HEK293 (cell line): ENCODE measurements at regions not wholly inside any gene's neighbourhood (a gene's known extent, or its start where the extent isn't known, plus 50 kb on each side); places are given as distances from the start of the nearest gene placed in this dataset.

Experiments
- CTCF ChIA-PET: fragments of 350-600 bp; formaldehyde crosslinking; extraction: SDS; loops from one replicate; lab custom pipeline; 2021; ENCODE audit warnings: antibody characterized with exemption; lab: Yijun Ruan, JAX
- POLR2A ChIA-PET: fragments of 300-600 bp; formaldehyde crosslinking; extraction: SDS; loops from one replicate; lab custom pipeline; 2020; ENCODE audit warnings: antibody characterized with exemption, inconsistent platforms; lab: Yijun Ruan, JAX
- H3K27ac ChIP-seq: fragments of 200-500 bp; sonication (Bioruptor generic); 2 replicates; pipeline ENCODE4 v1.5.1; 2014; ENCODE audit warnings: low read depth, low read length, control low read depth, inconsistent platforms; ENCODE audit errors: extremely low read depth
- H3K36me3 ChIP-seq, 2 experiments: fragments of 200-500 bp in 1 of 2; sonication (Bioruptor generic) in 1 of 2; 1 replicate in 1 of 2; 2 replicates in 1 of 2; pipeline ENCODE4 v1.5.1; 2014 to 2017; ENCODE audit warnings: inconsistent platforms in 2 of 2, low read length in 2 of 2; ENCODE audit not compliant: control insufficient read depth in 2 of 2, insufficient read depth in 1 of 2
- H3K4me1 ChIP-seq: fragments of 200-500 bp; sonication (Bioruptor generic); 2 replicates; pipeline ENCODE4 v1.5.1; 2014; ENCODE audit warnings: mild to moderate bottlenecking, low read length, inconsistent platforms; ENCODE audit not compliant: control insufficient read depth, insufficient read depth
- H3K4me3 ChIP-seq: 2 replicates; pipeline ENCODE4 v1.5.1; 2011; ENCODE audit warnings: low read depth, mild to moderate bottlenecking, control low read depth, low read length, moderate library complexity
- H3K9me3 ChIP-seq: fragments of 200-500 bp; sonication (Bioruptor generic); 2 replicates; pipeline ENCODE4 v1.5.1; 2014; ENCODE audit warnings: low read depth, low read length, inconsistent platforms; ENCODE audit not compliant: control insufficient read depth, insufficient read depth
- PRDM1 ChIP-seq: fragments of 450-650 bp; formaldehyde crosslinking; IDR thresholded peaks from 2 replicates; pipeline ENCODE4; 2016; ENCODE audit warnings: missing biosample characterization, missing genetic modification characterization
- REPIN1 ChIP-seq: fragments of 450-650 bp; formaldehyde crosslinking; IDR thresholded peaks from 2 replicates; pipeline ENCODE4 v1.5.1; 2017; ENCODE audit warnings: missing biosample characterization, missing genetic modification characterization, low read depth
- SETDB1 ChIP-seq: IDR thresholded peaks from one replicate; pipeline ENCODE4 v1.6.1; 2017; ENCODE audit warnings: mild to moderate bottlenecking, low read length, moderate library complexity, mixed read lengths; ENCODE audit not compliant: insufficient read length
- SP7 ChIP-seq: fragments of 450-650 bp; formaldehyde crosslinking; IDR thresholded peaks from 2 replicates; pipeline ENCODE4 v1.5.1; 2016; ENCODE audit warnings: missing biosample characterization, missing genetic modification characterization
- TRIM28 ChIP-seq: IDR thresholded peaks from 2 replicates; pipeline ENCODE4 v1.6.1; 2011; ENCODE audit warnings: low read length, control low read depth, borderline replicate concordance
- YY2 ChIP-seq: fragments of 450-650 bp; formaldehyde crosslinking; IDR thresholded peaks from 2 replicates; pipeline ENCODE4 v1.5.1; 2016; ENCODE audit warnings: missing biosample characterization, missing genetic modification characterization
- ZBTB17 ChIP-seq: fragments of 450-650 bp; formaldehyde crosslinking; IDR thresholded peaks from 2 replicates; pipeline ENCODE4 v1.5.1; 2016; ENCODE audit warnings: missing biosample characterization, missing genetic modification characterization
- ZFHX2 ChIP-seq: fragments of 450-650 bp; formaldehyde crosslinking; conservative IDR thresholded peaks from 2 replicates; pipeline ENCODE4 v1.5.1; 2016; ENCODE audit warnings: missing biosample characterization, missing genetic modification characterization
- ZFP3 ChIP-seq: fragments of 450-650 bp; formaldehyde crosslinking; IDR thresholded peaks from 2 replicates; pipeline ENCODE4 v1.5.1; 2016; ENCODE audit warnings: low read depth, missing biosample characterization, missing genetic modification characterization
- ZNF112 ChIP-seq: fragments of 450-650 bp; formaldehyde crosslinking; IDR thresholded peaks from 2 replicates; pipeline ENCODE4 v1.5.0; 2017; ENCODE audit warnings: missing biosample characterization, missing genetic modification characterization
- ZNF302 ChIP-seq: fragments of 450-650 bp; formaldehyde crosslinking; IDR thresholded peaks from 2 replicates; pipeline ENCODE4 v1.5.1; 2016; ENCODE audit warnings: missing biosample characterization, missing genetic modification characterization, low read depth
- ZNF341 ChIP-seq: fragments of 450-650 bp; formaldehyde crosslinking; IDR thresholded peaks from 2 replicates; pipeline ENCODE4; 2016; ENCODE audit warnings: low read depth, missing biosample characterization, missing genetic modification characterization
- ZNF449 ChIP-seq: fragments of 450-650 bp; formaldehyde crosslinking; IDR thresholded peaks from 2 replicates; pipeline ENCODE4 v1.5.1; 2017; ENCODE audit warnings: missing biosample characterization, mild to moderate bottlenecking, missing genetic modification characterization, moderate library complexity
- ZNF513 ChIP-seq: fragments of 450-650 bp; IDR thresholded peaks from 2 replicates; pipeline ENCODE4 v1.5.1; 2018; ENCODE audit warnings: missing biosample characterization, missing genetic modification characterization
- ZNF518A ChIP-seq: fragments of 450-650 bp; formaldehyde crosslinking; conservative IDR thresholded peaks from 2 replicates; pipeline ENCODE4 v1.5.1; 2016; ENCODE audit warnings: low read depth, missing biosample characterization, missing genetic modification characterization
- ZNF580 ChIP-seq: fragments of 450-650 bp; formaldehyde crosslinking; IDR thresholded peaks from 2 replicates; pipeline ENCODE4 v1.5.1; 2016; ENCODE audit warnings: missing biosample characterization, missing genetic modification characterization
- ZNF639 ChIP-seq: fragments of 450-650 bp; formaldehyde crosslinking; IDR thresholded peaks from 2 replicates; pipeline ENCODE4 v1.5.1; 2016; ENCODE audit warnings: missing biosample characterization, missing genetic modification characterization
- ZNF670 ChIP-seq: fragments of 450-650 bp; formaldehyde crosslinking; IDR thresholded peaks from 2 replicates; pipeline ENCODE4 v1.5.1; 2016; ENCODE audit warnings: missing biosample characterization, missing genetic modification characterization, low read depth

GRCh38 chr1:23639460-23640095, 52.0 kb upstream of the RPL11 start:
- ChIA-PET CTCF (interaction anchor here (1.1 to 12.8 kb wide), 7 partner anchors 9 to 277 kb away, joined by 3 to 506 read pairs (median 26); partner anchors contain the start of gene ID3), POLR2A (no interaction called here)
- peak; percentile 62 for TF ChIP-seq ZNF341
- 0 out of 2 replicates have a peak, but pooled peaks have one; percentile 7 for TF ChIP-seq TRIM28
- TF ChIP-seq ZNF302 (tag by site-specific recombination) = no peak
- TF ChIP-seq, all 188 proteins: peak for 2

GRCh38 chr1:23638786-23639241, 52.8 kb upstream of the RPL11 start:
- 0 out of 2 replicates have a peak, but pooled peaks have one; percentile 32 for TF ChIP-seq ZNF580 (tag by site-specific recombination)
- 0 out of 2 replicates have a peak, but pooled peaks have one; percentile 26 for TF ChIP-seq ZFHX2 (tag by site-specific recombination)
- no peak for TF ChIP-seq ZBTB17 (tag by site-specific recombination)
- POLR2A ChIA-PET = no interaction called here
- Histone ChIP-seq H3K36me3 (no peaks in the 10 kb centered on the region), H3K4me1 (peaks cover 3% of the 10 kb centered on the region; the same call in 1 of the 2 replicates), H3K27ac (no peak overlapping the region), H3K4me3 (no peak overlapping the region), H3K9me3 (no peaks in the 10 kb centered on the region)
- CTCF ChIA-PET = interaction anchor here (1.1 to 12.8 kb wide), 9 partner anchors 10 to 278 kb away, joined by 3 to 506 read pairs (median 16); partner anchors contain the start of gene ID3

More at GRCh38 chr1:23639460-23640095, 52.0 kb upstream of the RPL11 start:
- no peaks in the 10 kb centered on the region for H3K9me3 ChIP-seq
- peaks cover 10% of the 10 kb centered on the region for H3K4me1 ChIP-seq
- no peak overlapping the region for H3K4me3 ChIP-seq
- H3K36me3 ChIP-seq = no peaks in the 10 kb centered on the region
- no peak overlapping the region; the same call in 1 of the 2 replicates for H3K27ac ChIP-seq

- ChIA-PET POLR2A (no interaction called here), CTCF (interaction anchor here (1.1 to 12.8 kb wide), 19 partner anchors 11 to 216 kb away, joined by 3 to 506 read pairs (median 8); partner anchors contain the start of genes E2F2, ID3 and RPL11)
- H3K4me1 ChIP-seq = no peaks in the 10 kb centered on the region
- no peak overlapping the region for H3K4me3 ChIP-seq
- H3K9me3 ChIP-seq = no peaks in the 10 kb centered on the region
- no peak overlapping the region for H3K27ac ChIP-seq
- TF ChIP-seq ZNF670 (no peak), YY2 (tag by site-specific recombination) (no peak), REPIN1 (tag by site-specific recombination) (no peak), ZNF513 (tag by site-specific recombination) (no peak), SP7 (tag by site-specific recombination) (no peak), ZNF449 (tag by site-specific recombination) (no peak), PRDM1 (tag by site-specific recombination) (no peak), ZFP3 (tag by site-specific recombination) (no peak), ZNF518A (tag by site-specific recombination) (no peak), SETDB1 (no peak), ZNF639 (no peak), ZNF112 (tag by site-specific recombination) (no peak)
- no peaks in the 10 kb centered on the region for H3K36me3 ChIP-seq
Observed at GRCh38 chr1:23638188-23638619, 53.4 kb upstream of the RPL11 start.
